ENCODE measurements at regions not wholly inside any gene's neighbourhood (a gene's known extent, or its start where the extent isn't known, plus 50 kb on each side); places are given as distances from the start of the nearest gene placed in this dataset.

DNA sequence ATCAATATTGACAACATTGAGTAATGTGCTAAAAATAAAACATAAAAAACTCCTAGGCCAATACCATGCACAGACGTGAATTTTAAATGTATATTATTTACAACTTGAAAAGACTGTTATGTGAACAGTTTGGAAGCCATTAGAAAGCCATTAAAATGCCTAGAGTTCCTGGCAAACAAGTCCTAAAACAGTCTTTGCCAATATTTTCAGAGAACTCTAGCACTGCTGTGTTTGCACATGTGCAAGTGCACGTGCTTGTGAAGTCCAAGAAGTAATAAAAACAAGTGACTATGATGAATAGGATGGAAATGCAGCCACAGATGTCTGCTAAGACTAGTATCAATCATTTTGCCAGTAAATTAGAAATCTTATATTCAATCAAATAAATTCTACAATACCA, 1447.6 kb downstream of the GRIK2 start:
- TF ChIP-seq POLR2A (IDR thresholded peaks at IDR 0.05; ENCODE audit: low read depth, low read length) (no peak), EZH2 (IDR thresholded peaks at IDR 0.05; ENCODE audit: borderline replicate concordance, low read depth, low read length, severe bottlenecking) (no peak), GATA2 (IDR thresholded peaks at IDR 0.05; ENCODE audit: insufficient read depth, insufficient read length, low read depth, low read length) (no peak), FOS (IDR thresholded peaks at IDR 0.05; ENCODE audit: borderline replicate concordance, insufficient read depth, low read length) (no peak), MYC (IDR thresholded peaks at IDR 0.05; ENCODE audit: low read depth, low read length) (no peak), POLR2AphosphoS5 (IDR thresholded peaks at IDR 0.05; ENCODE audit: insufficient read depth, low read depth, low read length) (no peak), JUN (IDR thresholded peaks at IDR 0.05; ENCODE audit: borderline replicate concordance, insufficient read depth, insufficient read length, low read depth) (no peak)
- TF ChIP-seq, protein P1, sequence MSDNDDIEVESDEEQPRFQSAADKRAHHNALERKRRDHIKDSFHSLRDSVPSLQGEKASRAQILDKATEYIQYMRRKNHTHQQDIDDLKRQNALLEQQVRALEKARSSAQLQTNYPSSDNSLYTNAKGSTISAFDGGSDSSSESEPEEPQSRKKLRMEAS (IDR thresholded peaks at IDR 0.05; ENCODE audit: insufficient read depth, insufficient read length): no peak
- TF ChIP-seq, protein P2, sequence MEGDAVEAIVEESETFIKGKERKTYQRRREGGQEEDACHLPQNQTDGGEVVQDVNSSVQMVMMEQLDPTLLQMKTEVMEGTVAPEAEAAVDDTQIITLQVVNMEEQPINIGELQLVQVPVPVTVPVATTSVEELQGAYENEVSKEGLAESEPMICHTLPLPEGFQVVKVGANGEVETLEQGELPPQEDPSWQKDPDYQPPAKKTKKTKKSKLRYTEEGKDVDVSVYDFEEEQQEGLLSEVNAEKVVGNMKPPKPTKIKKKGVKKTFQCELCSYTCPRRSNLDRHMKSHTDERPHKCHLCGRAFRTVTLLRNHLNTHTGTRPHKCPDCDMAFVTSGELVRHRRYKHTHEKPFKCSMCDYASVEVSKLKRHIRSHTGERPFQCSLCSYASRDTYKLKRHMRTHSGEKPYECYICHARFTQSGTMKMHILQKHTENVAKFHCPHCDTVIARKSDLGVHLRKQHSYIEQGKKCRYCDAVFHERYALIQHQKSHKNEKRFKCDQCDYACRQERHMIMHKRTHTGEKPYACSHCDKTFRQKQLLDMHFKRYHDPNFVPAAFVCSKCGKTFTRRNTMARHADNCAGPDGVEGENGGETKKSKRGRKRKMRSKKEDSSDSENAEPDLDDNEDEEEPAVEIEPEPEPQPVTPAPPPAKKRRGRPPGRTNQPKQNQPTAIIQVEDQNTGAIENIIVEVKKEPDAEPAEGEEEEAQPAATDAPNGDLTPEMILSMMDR (IDR thresholded peaks at IDR 0.05; ENCODE audit: extremely low read depth in 1 of 2, insufficient read depth in 1 of 2, low read depth in 1 of 2, low read length in 2 of 2): no peak
- H2AFZ ChIP-seq (ENCODE audit: low read depth, low read length): no peak overlapping the region

More for the DNA sequence above, 1447.6 kb downstream of the GRIK2 start:
- intact Hi-C loops (cut with micrococcal nuclease) (no loop called here), dilution Hi-C loops (cut with MboI; ENCODE audit: extremely low pct_ligation_motif_present, low sequenced_read_pairs) (no loop called here)
- Histone ChIP-seq H3K9me1 (replicated peaks; ENCODE audit: control insufficient read depth, extremely low read depth, insufficient read depth, low read length) (no peaks in the 10 kb centered on the region), H3K9ac (replicated peaks; ENCODE audit: extremely low read depth, insufficient read depth, low read length) (no peak overlapping the region), H3K27me3 (ENCODE audit: control insufficient read depth in 2 of 2, insufficient read depth in 2 of 2, low read length in 2 of 2) (no peaks in the 10 kb centered on the region), H3K36me3 (ENCODE audit: control insufficient read depth in 2 of 2, extremely low read depth in 1 of 2, insufficient read depth in 2 of 2, low read length in 2 of 2) (no peaks in the 10 kb centered on the region), H4K20me1 (replicated peaks; ENCODE audit: control insufficient read depth, extremely low read depth, insufficient read depth, low read length) (no peaks in the 10 kb centered on the region), H3K4me3 (replicated peaks in 1 of 3; ENCODE audit: insufficient read depth in 1 of 3, low read depth in 1 of 3, low read length in 3 of 3) (no peak overlapping the region), H3K4me1 (ENCODE audit: control insufficient read depth, extremely low read depth, insufficient read depth, low read length) (no peaks in the 10 kb centered on the region), H3K27ac (ENCODE audit: insufficient read depth, low read depth, low read length) (no peak overlapping the region), H3K79me2 (ENCODE audit: control insufficient read depth, insufficient read depth, low read length) (no peaks in the 10 kb centered on the region), H3K4me2 (ENCODE audit: insufficient read depth, low read length) (no peak overlapping the region), H3K9me3 (replicated peaks; ENCODE audit: control insufficient read depth, insufficient read depth, low read length) (no peaks in the 10 kb centered on the region)
- no TSS peak for BruUV-seq (replicated peaks)
- ChIA-PET CTCF (no interaction called here), POLR2A (no interaction called here)
- no peak for DNase-seq (ENCODE audit: low read depth, low spot score)
- FAIRE-seq: no peak

All from endothelial cell of umbilical vein (primary cell).